ENCODE measurements at regions not wholly inside any gene's neighbourhood (a gene's known extent, or its start where the extent isn't known, plus 50 kb on each side); places are given as distances from the start of the nearest gene placed in this dataset.
"Not testable (repeated sequence)": the region's sequence is repeated elsewhere in the genome, so short reads cannot be mapped to it uniquely, and the experiment has no call there.

DNA sequence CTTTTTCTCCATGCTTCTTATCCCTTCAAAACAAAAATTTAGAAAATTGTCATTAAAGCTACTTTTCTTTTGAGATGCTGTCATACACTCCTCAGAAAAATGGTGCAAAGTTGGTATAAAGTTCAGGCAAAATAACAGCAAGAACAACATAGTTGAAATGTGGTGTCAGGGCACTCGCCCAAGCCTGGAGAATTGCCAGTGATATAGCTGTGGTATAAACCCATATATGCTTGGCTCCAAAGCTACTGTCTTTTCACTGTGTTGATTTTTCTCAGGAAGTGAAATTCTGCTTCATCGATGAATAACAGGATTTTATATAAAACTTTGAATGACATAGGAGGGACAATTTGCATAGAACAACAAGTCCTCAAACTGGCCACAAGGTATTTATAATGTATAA, 2532.9 kb downstream of the PCDH9 start:
- no peaks in the 10 kb centered on the region for H3K36me3 ChIP-seq (replicated peaks in 1 of 2)
- DNase-seq = no peak
- no peaks in the 10 kb centered on the region for H3K4me1 ChIP-seq (replicated peaks in 1 of 2)
- TF ChIP-seq, protein P1, sequence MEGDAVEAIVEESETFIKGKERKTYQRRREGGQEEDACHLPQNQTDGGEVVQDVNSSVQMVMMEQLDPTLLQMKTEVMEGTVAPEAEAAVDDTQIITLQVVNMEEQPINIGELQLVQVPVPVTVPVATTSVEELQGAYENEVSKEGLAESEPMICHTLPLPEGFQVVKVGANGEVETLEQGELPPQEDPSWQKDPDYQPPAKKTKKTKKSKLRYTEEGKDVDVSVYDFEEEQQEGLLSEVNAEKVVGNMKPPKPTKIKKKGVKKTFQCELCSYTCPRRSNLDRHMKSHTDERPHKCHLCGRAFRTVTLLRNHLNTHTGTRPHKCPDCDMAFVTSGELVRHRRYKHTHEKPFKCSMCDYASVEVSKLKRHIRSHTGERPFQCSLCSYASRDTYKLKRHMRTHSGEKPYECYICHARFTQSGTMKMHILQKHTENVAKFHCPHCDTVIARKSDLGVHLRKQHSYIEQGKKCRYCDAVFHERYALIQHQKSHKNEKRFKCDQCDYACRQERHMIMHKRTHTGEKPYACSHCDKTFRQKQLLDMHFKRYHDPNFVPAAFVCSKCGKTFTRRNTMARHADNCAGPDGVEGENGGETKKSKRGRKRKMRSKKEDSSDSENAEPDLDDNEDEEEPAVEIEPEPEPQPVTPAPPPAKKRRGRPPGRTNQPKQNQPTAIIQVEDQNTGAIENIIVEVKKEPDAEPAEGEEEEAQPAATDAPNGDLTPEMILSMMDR (IDR thresholded peaks at IDR 0.05) = no peak
- TF ChIP-seq POLR2A (IDR thresholded peaks at IDR 0.05) = no peak
- no peak overlapping the region for H3K4me3 ChIP-seq
- no peaks in the 10 kb centered on the region for H3K9me3 ChIP-seq (replicated peaks in 1 of 3)
- 52 to 65% (median 59%) methylated on average over 2 of the region's 2 CpGs for WGBS, 4 donors
- H3K27ac ChIP-seq = no peak overlapping the region
- H3K27me3 ChIP-seq = no peaks in the 10 kb centered on the region
- intact Hi-C loops (cut with DNase I) = no loop called here

GRCh38 chr13:64688893-64689677, 2541.1 kb downstream of the PCDH9 start:
- no peaks in the 10 kb centered on the region for H3K4me1 ChIP-seq (replicated peaks in 1 of 2)
- 73 to 84% (median 77%) methylated on average over 4 of the region's 4 CpGs for WGBS, 4 donors
- no peak overlapping the region for H3K4me3 ChIP-seq
- no peaks in the 10 kb centered on the region for H3K27me3 ChIP-seq
- H3K9me3 ChIP-seq (replicated peaks in 1 of 3) = no peaks in the 10 kb centered on the region
- no peak for DNase-seq
- TF ChIP-seq, protein P1 (IDR thresholded peaks at IDR 0.05) = no peak
- no peak for TF ChIP-seq POLR2A (IDR thresholded peaks at IDR 0.05)
- intact Hi-C loops (cut with DNase I) = no loop called here
- no peaks in the 10 kb centered on the region for H3K36me3 ChIP-seq (replicated peaks in 1 of 2)
- H3K27ac ChIP-seq = no peak overlapping the region

- intact Hi-C loops (cut with DNase I) = not testable (repeated sequence)
Observed at GRCh38 chr13:64686536-64686935, 2543.6 kb downstream of the PCDH9 start.

GRCh38 chr13:64684685-64685431, 2545.3 kb downstream of the PCDH9 start:
- 51 to 63% (median 56%) methylated on average over 7 of the region's 7 CpGs for WGBS, 4 donors
- Histone ChIP-seq H3K9me3 (replicated peaks in 1 of 3) (peaks cover 0 to 7% (median 0%) of the 10 kb centered on the region in 3 donors), H3K27me3 (no peaks in the 10 kb centered on the region), H3K36me3 (replicated peaks in 1 of 2) (no peaks in the 10 kb centered on the region), H3K27ac (no peak overlapping the region), H3K4me1 (replicated peaks in 1 of 2) (no peaks in the 10 kb centered on the region), H3K4me3 (no peak overlapping the region)
- no peak for DNase-seq
- intact Hi-C loops (cut with DNase I) = no loop called here
- TF ChIP-seq POLR2A (IDR thresholded peaks at IDR 0.05) = no peak
- TF ChIP-seq, protein P1 (IDR thresholded peaks at IDR 0.05) = no peak

More at GRCh38 chr13:64686536-64686935, 2543.6 kb downstream of the PCDH9 start:
- H3K9me3 ChIP-seq (replicated peaks in 1 of 3); H3K27me3 ChIP-seq; DNase-seq; H3K36me3 ChIP-seq (replicated peaks in 1 of 2); H3K4me1 ChIP-seq (replicated peaks in 1 of 2); H3K27ac ChIP-seq; H3K4me3 ChIP-seq: not testable (repeated sequence)
- WGBS, 4 donors = 76 to 86% (median 82%) methylated on average over 4 of the region's 4 CpGs
